A673 (cell line): ENCODE measurements at regions not wholly inside any gene's neighbourhood (a gene's known extent, or its start where the extent isn't known, plus 50 kb on each side); places are given as distances from the start of the nearest gene placed in this dataset.

Experiments
- BruUV-seq: library from RNA; stranded (reverse); fragments of 400-500 nt; replicated peaks from 2 replicates; lab custom pipeline; 2021; lab: Mats Ljungman, UMichigan
- CTCF ChIA-PET: fragments of 300-600 bp; sonication (Branson Sonifier 250); formaldehyde crosslinking; loops from one replicate; lab custom pipeline; 2022; ENCODE audit warnings: antibody characterized with exemption; lab: Charles Lee
- POLR2A ChIA-PET: fragments of 300-600 bp; sonication (Branson Sonifier 250); formaldehyde crosslinking; loops from one replicate; lab custom pipeline; 2022; ENCODE audit warnings: antibody characterized with exemption; ENCODE audit not compliant: low non-redundant PET; lab: Charles Lee
- DNase-seq: peaks from one replicate; pipeline ENCODE4 v3.0.0-alpha.2; 2015; ENCODE audit warnings: low spot score
- H3K27ac ChIP-seq: fragments of 200-600 bp; sonication (generic); 2 replicates; pipeline ENCODE4 v1.5.1; 2016; ENCODE audit warnings: mixed run types, low read depth, mild to moderate bottlenecking, mixed read lengths, antibody characterized with exemption, low read length; ENCODE audit not compliant: poor library complexity, severe bottlenecking
- H3K27me3 ChIP-seq: fragments of 200-600 bp; sonication (generic); replicated peaks from 2 replicates; pipeline ENCODE4 v1.6.1; 2017; ENCODE audit warnings: mixed run types, low read depth, mild to moderate bottlenecking, mixed read lengths, antibody characterized with exemption, low read length; ENCODE audit not compliant: insufficient read depth, poor library complexity
- H3K36me3 ChIP-seq: fragments of 200-600 bp; sonication (generic); 2 replicates; pipeline ENCODE4 v1.6.1; 2016; ENCODE audit warnings: mixed run types, mild to moderate bottlenecking, mixed read lengths, antibody characterized with exemption, low read length; ENCODE audit not compliant: insufficient read depth, poor library complexity, severe bottlenecking
- H3K4me1 ChIP-seq: fragments of 200-600 bp; sonication (generic); 2 replicates; pipeline ENCODE4 v1.6.1; 2017; ENCODE audit warnings: mixed run types, mild to moderate bottlenecking, mixed read lengths, antibody characterized with exemption, low read length; ENCODE audit not compliant: insufficient read depth, poor library complexity, severe bottlenecking
- H3K4me3 ChIP-seq: fragments of 200-600 bp; sonication (generic); 2 replicates; pipeline ENCODE4 v1.5.1; 2016; ENCODE audit warnings: low read depth, mixed run types, mild to moderate bottlenecking, mixed read lengths, low read length; ENCODE audit not compliant: poor library complexity, severe bottlenecking
- H3K9me3 ChIP-seq: fragments of 200-600 bp; sonication (generic); 2 replicates; pipeline ENCODE4 v1.6.1; 2016; ENCODE audit warnings: mixed run types, low read depth, mild to moderate bottlenecking, mixed read lengths, antibody characterized with exemption, low read length; ENCODE audit not compliant: poor library complexity, severe bottlenecking
- EZH2 ChIP-seq: fragments of 200-600 bp; sonication (generic); IDR thresholded peaks from 2 replicates; pipeline ENCODE4 v1.6.1; 2017; ENCODE audit warnings: borderline replicate concordance, low read depth, mild to moderate bottlenecking, mixed read lengths, antibody characterized with exemption, low read length; ENCODE audit not compliant: poor library complexity, severe bottlenecking
- intact Hi-C: fragments of 100-400 bp; cut with micrococcal nuclease; formaldehyde crosslinking; loops from one replicate; pipeline ENCODE4 v1.10.0; 2022; ENCODE audit not compliant: unreplicated experiment
- TF ChIP-seq, protein P1 (sequence below): fragments of 300-800, 200-600 bp; sonication (generic); conservative IDR thresholded peaks from 2 replicates; pipeline ENCODE4 v1.5.1; 2017; ENCODE audit warnings: low read depth, mild to moderate bottlenecking, antibody characterized with exemption, low read length, moderate library complexity, mixed read lengths

DNA sequence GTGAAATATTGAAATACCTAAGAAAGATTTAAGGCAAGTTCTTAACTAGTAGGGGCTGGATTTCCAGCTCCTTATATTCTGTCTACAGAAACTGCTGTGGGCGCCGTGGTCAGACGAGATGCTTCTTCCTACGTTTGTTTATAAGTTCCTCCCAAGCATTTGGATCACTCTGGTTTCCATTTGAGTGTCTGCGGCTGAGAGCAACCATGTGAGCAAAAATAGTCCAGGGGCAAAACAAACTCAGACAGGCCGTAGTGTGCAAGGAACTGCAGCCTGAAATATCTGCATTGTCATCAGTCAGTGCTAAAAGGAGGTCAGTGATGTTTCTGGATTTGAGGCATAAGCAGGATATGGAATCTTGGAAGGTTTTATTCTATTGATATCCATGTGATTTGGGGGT is 485.9 kb upstream of the JAG1 start:
- Histone ChIP-seq H3K27ac (no peak overlapping the region), H3K4me3 (no peak overlapping the region), H3K9me3 (no peaks in the 10 kb centered on the region), H3K36me3 (no peaks in the 10 kb centered on the region), H3K27me3 (no peaks in the 10 kb centered on the region), H3K4me1 (no peaks in the 10 kb centered on the region)
- no peak for DNase-seq
- TF ChIP-seq EZH2 = no peak
- TF ChIP-seq, protein P1, sequence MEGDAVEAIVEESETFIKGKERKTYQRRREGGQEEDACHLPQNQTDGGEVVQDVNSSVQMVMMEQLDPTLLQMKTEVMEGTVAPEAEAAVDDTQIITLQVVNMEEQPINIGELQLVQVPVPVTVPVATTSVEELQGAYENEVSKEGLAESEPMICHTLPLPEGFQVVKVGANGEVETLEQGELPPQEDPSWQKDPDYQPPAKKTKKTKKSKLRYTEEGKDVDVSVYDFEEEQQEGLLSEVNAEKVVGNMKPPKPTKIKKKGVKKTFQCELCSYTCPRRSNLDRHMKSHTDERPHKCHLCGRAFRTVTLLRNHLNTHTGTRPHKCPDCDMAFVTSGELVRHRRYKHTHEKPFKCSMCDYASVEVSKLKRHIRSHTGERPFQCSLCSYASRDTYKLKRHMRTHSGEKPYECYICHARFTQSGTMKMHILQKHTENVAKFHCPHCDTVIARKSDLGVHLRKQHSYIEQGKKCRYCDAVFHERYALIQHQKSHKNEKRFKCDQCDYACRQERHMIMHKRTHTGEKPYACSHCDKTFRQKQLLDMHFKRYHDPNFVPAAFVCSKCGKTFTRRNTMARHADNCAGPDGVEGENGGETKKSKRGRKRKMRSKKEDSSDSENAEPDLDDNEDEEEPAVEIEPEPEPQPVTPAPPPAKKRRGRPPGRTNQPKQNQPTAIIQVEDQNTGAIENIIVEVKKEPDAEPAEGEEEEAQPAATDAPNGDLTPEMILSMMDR = no peak
- ChIA-PET POLR2A (no interaction called here), CTCF (no interaction called here)
- no TSS peak for BruUV-seq
- intact Hi-C loops = no loop called here

DNA sequence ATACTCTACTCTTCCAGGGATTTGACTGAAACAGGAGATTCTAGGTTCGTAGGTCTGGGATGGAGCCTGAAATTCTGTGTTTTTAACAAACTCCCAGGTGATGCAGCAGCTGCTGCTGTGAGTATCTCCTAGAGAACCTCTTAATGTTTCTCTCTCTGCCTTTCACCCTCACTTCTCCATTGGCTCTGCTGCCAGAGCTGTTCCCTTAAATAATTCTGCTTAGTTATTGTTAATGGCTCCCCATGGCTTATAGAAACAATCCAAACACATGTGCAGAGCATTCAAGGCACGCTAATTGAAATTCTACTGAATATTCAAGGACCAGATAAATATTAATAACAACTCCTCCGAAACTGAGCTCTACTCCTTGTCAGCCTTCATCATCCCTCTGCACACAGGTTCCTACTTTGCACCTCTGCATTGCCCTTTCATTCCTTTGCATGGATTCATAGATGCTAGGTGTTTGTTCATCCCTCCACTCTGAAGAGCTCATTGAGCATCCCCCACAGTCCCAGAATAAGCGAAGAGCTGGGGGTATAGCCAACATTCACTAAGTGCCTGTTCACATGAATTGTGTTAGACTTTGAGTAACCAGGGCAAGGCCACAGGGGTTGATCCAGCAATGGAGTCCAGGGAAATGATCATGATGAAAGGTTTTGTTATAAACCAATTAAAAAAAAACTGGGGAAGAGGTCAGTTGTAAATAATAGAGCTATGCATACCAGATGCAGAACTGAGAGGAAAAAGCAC is 488.4 kb upstream of the JAG1 start:
- H3K27me3 ChIP-seq = no peaks in the 10 kb centered on the region
- H3K9me3 ChIP-seq = no peaks in the 10 kb centered on the region
- no peak overlapping the region for H3K4me3 ChIP-seq
- intact Hi-C loops = no loop called here
- no peak overlapping the region for H3K27ac ChIP-seq
- TF ChIP-seq EZH2 = no peak
- TF ChIP-seq, protein P1 = no peak
- no peak for DNase-seq
- CTCF ChIA-PET = no interaction called here
- BruUV-seq = no TSS peak
- H3K36me3 ChIP-seq = no peaks in the 10 kb centered on the region
- POLR2A ChIA-PET = interaction anchor here (0.6 kb wide), 1 partner anchor 522 kb away, joined by 3 read pairs; no protein-coding TSS in a partner anchor
- no peaks in the 10 kb centered on the region for H3K4me1 ChIP-seq

DNA sequence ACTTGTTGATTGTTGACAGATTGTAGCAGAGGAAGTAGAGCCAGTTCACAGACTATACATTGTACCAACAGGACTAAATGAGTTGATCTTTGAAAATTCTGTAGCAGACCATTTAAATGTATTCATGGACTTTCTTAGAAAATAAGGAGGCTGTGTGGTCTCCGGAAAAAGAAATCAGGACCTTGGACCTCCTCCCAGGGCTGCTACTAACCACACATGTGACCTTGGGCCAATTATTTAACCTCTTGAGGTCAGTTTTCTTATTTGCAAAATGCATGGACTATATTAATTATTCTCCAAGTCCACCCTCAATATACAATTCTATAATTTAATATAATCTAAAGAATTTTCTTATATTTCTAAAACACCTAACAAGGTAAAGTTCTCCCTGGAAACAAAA is 492.0 kb upstream of the JAG1 start:
- ChIA-PET CTCF (no interaction called here), POLR2A (no interaction called here)
- no TSS peak for BruUV-seq
- no peak for TF ChIP-seq EZH2
- TF ChIP-seq, protein P1 = no peak
- Histone ChIP-seq H3K4me1 (no peaks in the 10 kb centered on the region), H3K4me3 (no peak overlapping the region), H3K36me3 (no peaks in the 10 kb centered on the region), H3K27me3 (no peaks in the 10 kb centered on the region), H3K27ac (no peak overlapping the region), H3K9me3 (no peaks in the 10 kb centered on the region)
- intact Hi-C loops = no loop called here
- no peak for DNase-seq
